T-cell (primary cell): ENCODE measurements at regions not wholly inside any gene's neighbourhood (a gene's known extent, or its start where the extent isn't known, plus 50 kb on each side); places are given as distances from the start of the nearest gene placed in this dataset.

Experiments used
- ATAC-seq, 4 experiments: fragments of 200-7000 bp in 3 of 4; fragments of 150-1000 bp in 1 of 4; cut with Tn5 transposase; replicated peaks in 1 of 4; 1 replicate in 3 of 4; 2 replicates in 1 of 4; pipeline ENCODE4 v1.10.0; 2021; ENCODE audit warnings: moderate library complexity in 3 of 4, mild to moderate bottlenecking in 2 of 4, moderate number of reproducible peaks in 1 of 4
- CTCF ChIA-PET, 2 donors: fragments of 300-600 bp; sonication (Branson Sonifier 250); formaldehyde crosslinking; loops; one replicate each; lab custom pipeline; 2022; ENCODE audit warnings: antibody characterized with exemption in 2 of 2; lab: Charles Lee
- POLR2A ChIA-PET, 2 donors: fragments of 300-600 bp; sonication (Branson Sonifier 250); formaldehyde crosslinking; loops; one replicate each; lab custom pipeline; 2022; ENCODE audit warnings: antibody characterized with exemption in 2 of 2; lab: Charles Lee
- DNase-seq, 35 experiments: peaks; one replicate each; pipeline versions ENCODE4 v3.0.0 to v3.0.0-alpha.2; 2013 to 2023
- H3K27ac ChIP-seq: one replicate; pipeline ENCODE4 v1.5.1; 2013; ENCODE audit warnings: low read length
- H3K27me3 ChIP-seq, 2 experiments: replicated peaks in 1 of 2; 1 replicate in 1 of 2; 2 replicates in 1 of 2; pipeline versions ENCODE4 v1.6.1 to v1.7.0; 2013; ENCODE audit warnings: low read length in 1 of 2, mixed read lengths in 1 of 2; ENCODE audit not compliant: control insufficient read depth in 2 of 2, insufficient read depth in 2 of 2; ENCODE audit errors: extremely low read depth in 1 of 2
- H3K36me3 ChIP-seq, 2 donors: 1 replicate in 1 of 2; 2 replicates in 1 of 2; pipeline versions ENCODE4 v1.6.1 to v1.7.0; 2013; ENCODE audit warnings: low read length in 1 of 2; ENCODE audit not compliant: control insufficient read depth in 2 of 2, insufficient read depth in 1 of 2; ENCODE audit errors: extremely low read depth in 1 of 2
- H3K4me1 ChIP-seq, 2 experiments: 1 replicate in 1 of 2; 2 replicates in 1 of 2; pipeline versions ENCODE4 v1.6.1 to v1.7.0; 2013; ENCODE audit warnings: low read length in 2 of 2, mixed read lengths in 1 of 2; ENCODE audit not compliant: insufficient read depth in 2 of 2, control insufficient read depth in 1 of 2; ENCODE audit errors: extremely low read depth in 1 of 2
- H3K4me3 ChIP-seq, 2 donors: 1 replicate in 1 of 2; 2 replicates in 1 of 2; pipeline versions ENCODE4 v1.5.1 to v1.7.0; 2013; ENCODE audit warnings: mild to moderate bottlenecking in 2 of 2, low read length in 1 of 2, moderate library complexity in 1 of 2; ENCODE audit not compliant: control insufficient read depth in 1 of 2; ENCODE audit errors: extremely low read depth in 1 of 2
- H3K9me3 ChIP-seq: 2 replicates; pipeline ENCODE4 v1.7.0; 2013
- H3K27ac Mint-ChIP-seq, 2 donors: one replicate each; pipeline ENCODE4 v1.8.0; 2020 to 2021; ENCODE audit warnings: mild to moderate bottlenecking in 2 of 2, mixed read lengths in 2 of 2
- H3K27me3 Mint-ChIP-seq, 2 donors: one replicate each; pipeline ENCODE4 v1.8.0; 2021 to 2022; ENCODE audit warnings: mixed read lengths in 2 of 2
- H3K36me3 Mint-ChIP-seq: one replicate; pipeline ENCODE4 v1.8.0; 2021; ENCODE audit warnings: mixed read lengths
- H3K4me1 Mint-ChIP-seq, 3 donors: one replicate each; pipeline ENCODE4 v1.8.0; 2020 to 2022; ENCODE audit warnings: mixed read lengths in 3 of 3, mild to moderate bottlenecking in 1 of 3
- H3K4me3 Mint-ChIP-seq, 3 donors: one replicate each; pipeline ENCODE4 v1.8.0; 2020 to 2022; ENCODE audit warnings: mild to moderate bottlenecking in 3 of 3, mixed read lengths in 3 of 3, moderate library complexity in 3 of 3
- H3K9me3 Mint-ChIP-seq, 3 donors: one replicate each; pipeline ENCODE4 v1.8.0; 2020 to 2022; ENCODE audit warnings: mixed read lengths in 3 of 3
- WGBS: methylation state at CpG from one replicate; pipeline ENCODE4 v1.1.5; 2013; ENCODE audit warnings: missing lambda C conversion rate; ENCODE audit not compliant: insufficient coverage; 5-methylcytosine and 5-hydroxymethylcytosine counted together

GRCh38 chr2:146207417-146207816 lies 1637.4 kb upstream of the ACVR2A start:
- Mint-ChIP-seq H3K9me3 (peaks cover 7 to 10% (median 10%) of the 10 kb centered on the region in 3 donors), H3K27ac (no peak overlapping the region), H3K4me1 (no peaks in the 10 kb centered on the region), H3K4me3 (no peak overlapping the region), H3K27me3 (no peaks in the 10 kb centered on the region), H3K36me3 (no peaks in the 10 kb centered on the region)
- no CpG with 5 or more reads among the region's 1 CpG for WGBS
- POLR2A ChIA-PET: no interaction called here
- Histone ChIP-seq H3K36me3 (no peaks in the 10 kb centered on the region), H3K4me3 (no peak overlapping the region), H3K27me3 (no peaks in the 10 kb centered on the region), H3K4me1 (no peaks in the 10 kb centered on the region), H3K27ac (no peak overlapping the region), H3K9me3 (no peaks in the 10 kb centered on the region)
- no peak for DNase-seq
- ATAC-seq: no peak
- CTCF ChIA-PET: no interaction called here

- CTCF ChIA-PET: no interaction called here
- Mint-ChIP-seq H3K4me3 (no peak overlapping the region), H3K36me3 (no peaks in the 10 kb centered on the region), H3K27me3 (no peaks in the 10 kb centered on the region), H3K9me3 (peaks cover 3 to 8% (median 4%) of the 10 kb centered on the region in 3 donors), H3K27ac (no peak overlapping the region), H3K4me1 (no peaks in the 10 kb centered on the region)
- Histone ChIP-seq H3K27ac (no peak overlapping the region), H3K4me3 (no peak overlapping the region), H3K4me1 (no peaks in the 10 kb centered on the region), H3K9me3 (no peaks in the 10 kb centered on the region), H3K27me3 (no peaks in the 10 kb centered on the region), H3K36me3 (no peaks in the 10 kb centered on the region)
- POLR2A ChIA-PET: no interaction called here
- DNase-seq (no peak), ATAC-seq (no peak)
- WGBS: no CpG with 5 or more reads among the region's 5 CpGs
These were observed 1641.7 kb upstream of the ACVR2A start for GRCh38 chr2:146203064-146203624.

- Mint-ChIP-seq H3K4me1 (no peaks in the 10 kb centered on the region), H3K36me3 (no peaks in the 10 kb centered on the region), H3K27me3 (no peaks in the 10 kb centered on the region), H3K9me3 (peaks cover 6 to 14% (median 10%) of the 10 kb centered on the region in 3 donors), H3K4me3 (no peak overlapping the region), H3K27ac (no peak overlapping the region)
- H3K9me3 ChIP-seq: no peaks in the 10 kb centered on the region
- no peak overlapping the region for H3K27ac ChIP-seq
- ChIA-PET POLR2A (interaction anchor here in 1 of 2 donors (0.6 kb wide), 1 partner anchor 131 kb away, joined by 3 read pairs; no protein-coding TSS in a partner anchor), CTCF (no interaction called here)
- no peaks in the 10 kb centered on the region for H3K36me3 ChIP-seq
- ATAC-seq (no peak), DNase-seq (no peak)
- H3K4me1 ChIP-seq: no peaks in the 10 kb centered on the region
- no peaks in the 10 kb centered on the region for H3K27me3 ChIP-seq
- H3K4me3 ChIP-seq: no peak overlapping the region
These were observed 1651.2 kb upstream of the ACVR2A start for GRCh38 chr2:146193619-146194018.

GRCh38 chr2:146189541-146189940 lies 1655.3 kb upstream of the ACVR2A start:
- Mint-ChIP-seq H3K4me1 (no peaks in the 10 kb centered on the region), H3K36me3 (no peaks in the 10 kb centered on the region), H3K27me3 (no peaks in the 10 kb centered on the region), H3K9me3 (peaks cover 4 to 12% (median 7%) of the 10 kb centered on the region in 3 donors), H3K4me3 (no peak overlapping the region), H3K27ac (no peak overlapping the region)
- ChIA-PET CTCF (no interaction called here), POLR2A (interaction anchor here in 1 of 2 donors (0.6 kb wide), 1 partner anchor 14 kb away, joined by 3 read pairs; no protein-coding TSS in a partner anchor)
- no peaks in the 10 kb centered on the region for H3K9me3 ChIP-seq
- H3K27ac ChIP-seq: no peak overlapping the region
- H3K27me3 ChIP-seq: no peaks in the 10 kb centered on the region
- no peak overlapping the region for H3K4me3 ChIP-seq
- ATAC-seq (no peak), DNase-seq (no peak)
- H3K4me1 ChIP-seq: no peaks in the 10 kb centered on the region
- no peaks in the 10 kb centered on the region for H3K36me3 ChIP-seq

- no CpG with 5 or more reads among the region's 2 CpGs for WGBS
- Mint-ChIP-seq H3K4me1 (no peaks in the 10 kb centered on the region), H3K27me3 (no peaks in the 10 kb centered on the region)
These were observed 1654.0 kb upstream of the ZEB2 start for GRCh38 chr2:146173934-146174333.

GRCh38 chr2:146161256-146161882 lies 1641.5 kb upstream of the ZEB2 start:
- H3K4me3 Mint-ChIP-seq: no peak overlapping the region
- Histone ChIP-seq H3K27ac (no peak overlapping the region), H3K36me3 (no peaks in the 10 kb centered on the region), H3K9me3 (no peaks in the 10 kb centered on the region), H3K27me3 (no peaks in the 10 kb centered on the region), H3K4me3 (no peak overlapping the region), H3K4me1 (no peaks in the 10 kb centered on the region)
- no peaks in the 10 kb centered on the region for H3K4me1 Mint-ChIP-seq
- no peak for ATAC-seq
- 60% methylated on average over 1 of the region's 3 CpGs for WGBS
- CTCF ChIA-PET: no interaction called here
- no peak overlapping the region for H3K27ac Mint-ChIP-seq
- POLR2A ChIA-PET: no interaction called here
- DNase-seq: no peak
- H3K9me3 Mint-ChIP-seq: peaks cover 0 to 5% (median 0%) of the 10 kb centered on the region in 3 donors
- H3K36me3 Mint-ChIP-seq: no peaks in the 10 kb centered on the region
- H3K27me3 Mint-ChIP-seq: no peaks in the 10 kb centered on the region

More at GRCh38 chr2:146173934-146174333, 1654.0 kb upstream of the ZEB2 start:
- H3K27me3 ChIP-seq: no peaks in the 10 kb centered on the region
- ATAC-seq: no peak
- H3K27ac ChIP-seq: no peak overlapping the region
- CTCF ChIA-PET: no interaction called here
- no peaks in the 10 kb centered on the region for H3K36me3 ChIP-seq
- no peaks in the 10 kb centered on the region for H3K9me3 ChIP-seq
- Mint-ChIP-seq H3K36me3 (no peaks in the 10 kb centered on the region), H3K9me3 (peaks cover 7 to 36% (median 15%) of the 10 kb centered on the region in 3 donors), H3K4me3 (no peak overlapping the region), H3K27ac (no peak overlapping the region)
- POLR2A ChIA-PET: interaction anchor here in 1 of 2 donors (0.7 kb wide), 1 partner anchor 48 kb away, joined by 5 read pairs; no protein-coding TSS in a partner anchor
- H3K4me3 ChIP-seq: no peak overlapping the region
- no peaks in the 10 kb centered on the region for H3K4me1 ChIP-seq
- no peak for DNase-seq
